OCI-LY7 (cell line): ENCODE measurements at regions not wholly inside any gene's neighbourhood (a gene's known extent, or its start where the extent isn't known, plus 50 kb on each side); places are given as distances from the start of the nearest gene placed in this dataset.

Experiments used
- EZH2phosphoT487 ChIP-seq: fragments of 200-600 bp; sonication (generic); IDR thresholded peaks from 2 replicates; pipeline ENCODE4 v1.6.1; 2018; ENCODE audit warnings: low read depth, borderline replicate concordance, mild to moderate bottlenecking, mixed run types, antibody characterized with exemption, low read length, moderate library complexity, mixed read lengths
- TF ChIP-seq, protein P1 (sequence below): fragments of 200-600 bp; sonication (generic); conservative IDR thresholded peaks from 2 replicates; pipeline ENCODE4 v1.5.1; 2014; ENCODE audit warnings: mild to moderate bottlenecking, antibody characterized with exemption, low read length, moderate library complexity, mixed read lengths

DNA sequence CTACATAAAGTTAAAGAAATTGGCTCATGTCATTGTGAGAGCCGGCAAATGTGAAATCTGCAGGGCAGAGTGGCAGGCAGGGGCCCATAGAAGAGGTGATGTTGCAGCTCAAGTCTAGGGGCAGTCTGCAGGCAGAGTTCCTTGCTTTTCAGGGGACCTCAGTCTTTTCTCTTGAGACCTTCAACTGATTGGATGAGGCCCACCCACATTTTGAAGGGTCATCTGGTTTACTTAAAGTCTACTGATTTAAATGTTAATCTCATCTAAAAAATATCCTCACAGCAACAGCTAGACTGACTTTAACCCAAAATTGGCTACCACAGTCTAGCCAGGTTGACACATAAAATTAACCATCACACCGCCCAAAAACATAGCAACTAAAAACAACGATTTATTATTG lies 77.6 kb upstream of the ALDH1L1 start:
- TF ChIP-seq, protein P1, sequence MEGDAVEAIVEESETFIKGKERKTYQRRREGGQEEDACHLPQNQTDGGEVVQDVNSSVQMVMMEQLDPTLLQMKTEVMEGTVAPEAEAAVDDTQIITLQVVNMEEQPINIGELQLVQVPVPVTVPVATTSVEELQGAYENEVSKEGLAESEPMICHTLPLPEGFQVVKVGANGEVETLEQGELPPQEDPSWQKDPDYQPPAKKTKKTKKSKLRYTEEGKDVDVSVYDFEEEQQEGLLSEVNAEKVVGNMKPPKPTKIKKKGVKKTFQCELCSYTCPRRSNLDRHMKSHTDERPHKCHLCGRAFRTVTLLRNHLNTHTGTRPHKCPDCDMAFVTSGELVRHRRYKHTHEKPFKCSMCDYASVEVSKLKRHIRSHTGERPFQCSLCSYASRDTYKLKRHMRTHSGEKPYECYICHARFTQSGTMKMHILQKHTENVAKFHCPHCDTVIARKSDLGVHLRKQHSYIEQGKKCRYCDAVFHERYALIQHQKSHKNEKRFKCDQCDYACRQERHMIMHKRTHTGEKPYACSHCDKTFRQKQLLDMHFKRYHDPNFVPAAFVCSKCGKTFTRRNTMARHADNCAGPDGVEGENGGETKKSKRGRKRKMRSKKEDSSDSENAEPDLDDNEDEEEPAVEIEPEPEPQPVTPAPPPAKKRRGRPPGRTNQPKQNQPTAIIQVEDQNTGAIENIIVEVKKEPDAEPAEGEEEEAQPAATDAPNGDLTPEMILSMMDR: no peak
- no peak for TF ChIP-seq EZH2phosphoT487
